ENCODE measurements at regions not wholly inside any gene's neighbourhood (a gene's known extent, or its start where the extent isn't known, plus 50 kb on each side); places are given as distances from the start of the nearest gene placed in this dataset.

DNA sequence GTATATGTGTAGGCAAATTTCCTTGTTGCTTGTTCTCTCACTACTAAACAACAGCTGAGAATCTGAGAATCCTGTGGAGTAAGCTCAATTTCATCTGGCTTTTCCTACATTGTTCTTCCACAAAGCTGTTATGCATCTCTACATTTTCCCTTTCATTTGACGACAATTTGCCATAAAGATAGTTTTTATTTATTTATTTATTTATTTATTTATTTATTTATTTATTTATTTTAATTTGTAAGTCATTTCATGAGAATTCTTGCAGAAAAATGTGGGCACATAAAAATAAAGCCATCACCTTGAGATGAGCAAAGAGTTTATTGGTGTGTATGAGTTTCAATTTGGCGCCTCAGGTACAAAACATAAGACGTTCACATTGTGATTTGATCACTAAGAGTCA is 545.9 kb upstream of the SEL1L start:
- POLR2A ChIA-PET = no interaction called here
- FAIRE-seq (no peak), DNase-seq (ENCODE audit: low read depth, low spot score) (no peak)
- no peak overlapping the region for H3K9ac ChIP-seq (replicated peaks; ENCODE audit: extremely low read depth, insufficient read depth, low read length)
- TF ChIP-seq POLR2A (IDR thresholded peaks at IDR 0.05; ENCODE audit: low read depth, low read length) (no peak), EZH2 (IDR thresholded peaks at IDR 0.05; ENCODE audit: borderline replicate concordance, low read depth, low read length, severe bottlenecking) (no peak), JUN (IDR thresholded peaks at IDR 0.05; ENCODE audit: borderline replicate concordance, insufficient read depth, insufficient read length, low read depth) (no peak), FOS (IDR thresholded peaks at IDR 0.05; ENCODE audit: borderline replicate concordance, insufficient read depth, low read length) (no peak), GATA2 (IDR thresholded peaks at IDR 0.05; ENCODE audit: insufficient read depth, insufficient read length, low read depth, low read length) (no peak), POLR2AphosphoS5 (IDR thresholded peaks at IDR 0.05; ENCODE audit: insufficient read depth, low read depth, low read length) (no peak), MYC (IDR thresholded peaks at IDR 0.05; ENCODE audit: low read depth, low read length) (no peak)
- TF ChIP-seq, protein P1, sequence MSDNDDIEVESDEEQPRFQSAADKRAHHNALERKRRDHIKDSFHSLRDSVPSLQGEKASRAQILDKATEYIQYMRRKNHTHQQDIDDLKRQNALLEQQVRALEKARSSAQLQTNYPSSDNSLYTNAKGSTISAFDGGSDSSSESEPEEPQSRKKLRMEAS (IDR thresholded peaks at IDR 0.05; ENCODE audit: insufficient read depth, insufficient read length) = no peak
- TF ChIP-seq, protein P2, sequence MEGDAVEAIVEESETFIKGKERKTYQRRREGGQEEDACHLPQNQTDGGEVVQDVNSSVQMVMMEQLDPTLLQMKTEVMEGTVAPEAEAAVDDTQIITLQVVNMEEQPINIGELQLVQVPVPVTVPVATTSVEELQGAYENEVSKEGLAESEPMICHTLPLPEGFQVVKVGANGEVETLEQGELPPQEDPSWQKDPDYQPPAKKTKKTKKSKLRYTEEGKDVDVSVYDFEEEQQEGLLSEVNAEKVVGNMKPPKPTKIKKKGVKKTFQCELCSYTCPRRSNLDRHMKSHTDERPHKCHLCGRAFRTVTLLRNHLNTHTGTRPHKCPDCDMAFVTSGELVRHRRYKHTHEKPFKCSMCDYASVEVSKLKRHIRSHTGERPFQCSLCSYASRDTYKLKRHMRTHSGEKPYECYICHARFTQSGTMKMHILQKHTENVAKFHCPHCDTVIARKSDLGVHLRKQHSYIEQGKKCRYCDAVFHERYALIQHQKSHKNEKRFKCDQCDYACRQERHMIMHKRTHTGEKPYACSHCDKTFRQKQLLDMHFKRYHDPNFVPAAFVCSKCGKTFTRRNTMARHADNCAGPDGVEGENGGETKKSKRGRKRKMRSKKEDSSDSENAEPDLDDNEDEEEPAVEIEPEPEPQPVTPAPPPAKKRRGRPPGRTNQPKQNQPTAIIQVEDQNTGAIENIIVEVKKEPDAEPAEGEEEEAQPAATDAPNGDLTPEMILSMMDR (IDR thresholded peaks at IDR 0.05; ENCODE audit: extremely low read depth in 1 of 2, insufficient read depth in 1 of 2, low read depth in 1 of 2, low read length in 2 of 2) = no peak
- H3K27me3 ChIP-seq (ENCODE audit: control insufficient read depth in 2 of 2, insufficient read depth in 2 of 2, low read length in 2 of 2) = no peaks in the 10 kb centered on the region
- CTCF ChIA-PET = no interaction called here
- H3K27ac ChIP-seq (ENCODE audit: insufficient read depth, low read depth, low read length) = no peak overlapping the region
- peaks cover 5% of the 10 kb centered on the region for H3K9me3 ChIP-seq (replicated peaks; ENCODE audit: control insufficient read depth, insufficient read depth, low read length)
- H4K20me1 ChIP-seq (replicated peaks; ENCODE audit: control insufficient read depth, extremely low read depth, insufficient read depth, low read length) = no peaks in the 10 kb centered on the region
- no peaks in the 10 kb centered on the region for H3K9me1 ChIP-seq (replicated peaks; ENCODE audit: control insufficient read depth, extremely low read depth, insufficient read depth, low read length)
- no peaks in the 10 kb centered on the region for H3K79me2 ChIP-seq (ENCODE audit: control insufficient read depth, insufficient read depth, low read length)
- no peak overlapping the region for H3K4me2 ChIP-seq (ENCODE audit: insufficient read depth, low read length)
- dilution Hi-C loops (cut with MboI; ENCODE audit: extremely low pct_ligation_motif_present, low sequenced_read_pairs) = no loop called here
- H3K4me1 ChIP-seq (ENCODE audit: control insufficient read depth, extremely low read depth, insufficient read depth, low read length) = no peaks in the 10 kb centered on the region
- BruUV-seq (replicated peaks) = no TSS peak
- no peak overlapping the region for H3K4me3 ChIP-seq (replicated peaks in 1 of 3; ENCODE audit: insufficient read depth in 1 of 3, low read depth in 1 of 3, low read length in 3 of 3)
- H2AFZ ChIP-seq (ENCODE audit: low read depth, low read length) = no peak overlapping the region
- intact Hi-C loops (cut with micrococcal nuclease) = no loop called here
- H3K36me3 ChIP-seq (ENCODE audit: control insufficient read depth in 2 of 2, extremely low read depth in 1 of 2, insufficient read depth in 2 of 2, low read length in 2 of 2) = no peaks in the 10 kb centered on the region
